Erythroblast (primary cell): ENCODE measurements at regions not wholly inside any gene's neighbourhood (a gene's known extent, or its start where the extent isn't known, plus 50 kb on each side); places are given as distances from the start of the nearest gene placed in this dataset.

ENCODE experiments used
- GATA1 ChIP-seq: IDR thresholded peaks from 2 replicates; pipeline ENCODE4 v1.6.1; 2011; ENCODE audit warnings: low read depth, mild to moderate bottlenecking, control low read depth, low read length, moderate library complexity
- POLR2A ChIP-seq: IDR thresholded peaks from 2 replicates; pipeline ENCODE4 v1.6.1; 2011; ENCODE audit warnings: mild to moderate bottlenecking, low read length

GRCh38 chr13:55155046-55155445, 1985.7 kb upstream of the PRR20A start:
- TF ChIP-seq POLR2A (no peak), GATA1 (no peak)
